Caki2 (cell line): ENCODE measurements at regions not wholly inside any gene's neighbourhood (a gene's known extent, or its start where the extent isn't known, plus 50 kb on each side); places are given as distances from the start of the nearest gene placed in this dataset.
"Not testable (repeated sequence)": the region's sequence is repeated elsewhere in the genome, so short reads cannot be mapped to it uniquely, and the experiment has no call there.

ENCODE experiments used
- DNase-seq: peaks from one replicate; pipeline ENCODE4 v3.0.0-alpha.2; 2015; ENCODE audit warnings: low read depth
- in situ Hi-C: cut with HindIII; loops from 2 replicates; pipeline ENCODE4 v1.10.0; 2016; ENCODE audit warnings: low sequenced_read_pairs, low pct_unique_long_range_greater_than_20kb, mixed read lengths

GRCh38 chr2:83966946-83967345 is 492.1 kb downstream of the SUCLG1 start:
- DNase-seq, in situ Hi-C loops: not testable (repeated sequence)

DNA sequence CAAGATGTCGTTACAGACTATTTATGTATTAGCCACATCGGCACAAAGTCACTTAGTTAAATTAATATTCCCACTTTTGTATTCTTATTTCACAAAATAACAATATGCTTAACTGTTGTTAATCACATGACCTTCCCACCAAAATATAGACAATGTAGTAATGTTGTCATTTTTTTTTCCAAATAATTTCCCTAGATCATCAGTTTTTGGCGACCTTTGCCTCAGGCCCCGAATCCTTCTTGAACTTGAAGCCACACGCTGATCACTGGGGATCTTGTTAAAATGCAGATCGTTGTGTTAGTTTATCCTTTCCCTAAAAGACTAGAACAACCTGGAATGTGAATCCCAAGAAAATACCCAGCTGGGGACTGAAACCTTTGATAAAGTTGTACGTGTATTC is 497.6 kb downstream of the SUCLG1 start:
- no peak for DNase-seq
- in situ Hi-C loops, result no loop called here

DNA sequence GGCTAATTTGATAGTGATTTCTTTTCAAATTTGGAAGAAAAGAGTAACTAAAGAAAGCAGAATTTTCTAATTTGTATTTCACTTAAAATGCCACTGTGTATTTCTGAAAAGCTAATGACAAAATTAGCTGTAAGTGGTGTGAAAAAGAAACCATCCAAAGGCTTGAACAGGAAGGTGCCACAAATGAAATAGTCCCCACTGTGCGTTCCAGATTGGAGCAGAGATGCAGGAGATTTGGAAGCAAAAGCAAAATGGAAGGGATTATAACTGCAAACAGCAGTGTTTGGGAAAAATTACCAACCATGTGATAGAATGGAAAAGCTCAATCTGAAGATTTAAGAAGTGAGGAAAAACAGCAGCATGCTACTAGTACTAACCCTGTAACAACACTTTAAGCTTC is 498.7 kb downstream of the SUCLG1 start:
- DNase-seq, result no peak
- in situ Hi-C loops, result no loop called here

DNA sequence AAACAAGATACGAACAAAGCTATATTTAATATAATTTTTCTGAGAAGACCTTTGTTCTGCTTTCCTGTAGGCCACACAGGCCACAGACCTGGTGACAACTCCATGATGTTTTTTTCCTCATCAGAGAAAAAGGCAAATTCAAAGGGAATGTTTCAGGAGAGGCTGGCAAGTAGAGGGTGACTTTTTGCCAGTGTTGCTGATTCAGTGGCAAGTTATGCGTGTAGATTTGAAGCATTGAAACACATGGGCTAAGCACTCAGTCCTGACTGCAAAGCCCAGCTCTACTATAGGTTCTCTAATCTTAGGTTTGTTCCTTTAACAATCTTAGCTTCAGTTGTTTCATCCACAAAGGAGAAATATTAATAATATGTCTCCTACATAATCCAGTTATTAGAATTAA is 499.8 kb downstream of the SUCLG1 start:
- in situ Hi-C loops, result no loop called here

GRCh38 chr2:83956991-83957390 is 502.1 kb downstream of the SUCLG1 start:
- in situ Hi-C loops, result no loop called here
- no peak for DNase-seq

More for the DNA sequence above, 499.8 kb downstream of the SUCLG1 start:
- DNase-seq, result no peak

DNA sequence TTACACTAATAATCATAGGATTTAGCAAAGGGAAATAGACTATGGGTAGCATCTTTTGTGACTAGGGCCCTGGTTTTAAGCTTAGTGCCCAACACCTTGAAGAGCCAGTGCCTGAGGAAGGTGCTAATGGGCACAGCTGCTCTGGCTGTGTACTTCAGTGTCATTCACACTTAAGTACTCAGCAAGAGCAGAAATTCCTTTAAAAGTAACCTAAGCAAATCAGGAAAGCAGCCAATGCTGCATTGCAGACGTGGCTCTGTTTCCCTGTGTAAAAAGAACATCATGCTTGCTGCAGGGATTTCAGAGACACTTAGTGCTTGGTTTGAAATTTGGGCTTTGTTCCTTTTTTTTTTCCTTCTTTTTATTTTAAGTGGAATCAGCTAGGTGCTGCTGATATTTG is 505.4 kb downstream of the SUCLG1 start:
- in situ Hi-C loops, result no loop called here
- no peak for DNase-seq

DNA sequence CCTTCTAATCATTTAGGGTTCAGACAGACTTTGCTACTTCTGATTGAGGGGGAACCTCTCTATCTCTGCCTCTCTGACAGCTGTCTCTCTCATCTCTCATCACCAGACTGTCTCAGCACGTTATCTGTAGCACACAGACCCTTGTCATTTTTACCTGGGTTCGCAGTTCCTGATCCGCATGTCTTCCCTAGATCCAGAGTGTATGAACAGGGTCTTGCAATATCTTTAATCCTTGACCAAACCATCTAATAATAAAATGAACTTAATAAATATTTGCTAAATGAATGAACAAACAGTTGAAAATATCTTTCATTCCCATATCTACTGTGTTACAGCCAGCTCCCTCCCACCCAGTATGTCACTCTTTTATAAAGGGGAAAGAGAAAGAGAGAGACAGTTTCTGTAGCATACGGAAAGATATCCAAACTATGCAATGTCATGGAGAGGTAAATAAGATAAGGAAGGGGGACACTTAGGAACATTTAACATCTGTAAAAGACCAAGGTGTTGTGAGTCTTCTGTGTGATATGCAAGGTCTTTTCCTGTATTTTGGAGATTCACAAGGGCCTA is 507.6 kb downstream of the SUCLG1 start:
- DNase-seq, result no peak
- in situ Hi-C loops, result no loop called here

GRCh38 chr2:83949361-83949760 is 509.7 kb downstream of the SUCLG1 start:
- in situ Hi-C loops, result no loop called here
- no peak for DNase-seq

DNA sequence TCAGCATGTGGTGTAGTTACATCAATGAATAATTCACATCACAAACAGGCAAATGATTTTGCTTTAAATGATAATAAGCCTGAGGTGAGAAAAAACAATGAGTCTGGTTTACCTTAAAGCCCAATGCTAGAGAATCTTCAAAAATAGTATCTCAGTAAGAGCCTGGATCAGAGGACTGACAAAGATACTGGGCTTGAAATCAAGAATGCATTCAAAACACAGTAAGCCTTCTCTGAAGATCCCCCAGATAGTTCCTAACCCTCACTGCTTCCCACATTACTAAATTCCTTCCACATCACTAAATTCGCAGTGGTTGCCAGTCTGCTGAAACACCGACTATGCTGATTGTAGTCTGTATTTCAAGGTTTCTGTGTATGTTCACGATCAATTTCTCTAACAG is 514.9 kb downstream of the SUCLG1 start:
- no peak for DNase-seq
- in situ Hi-C loops, result no loop called here

DNA sequence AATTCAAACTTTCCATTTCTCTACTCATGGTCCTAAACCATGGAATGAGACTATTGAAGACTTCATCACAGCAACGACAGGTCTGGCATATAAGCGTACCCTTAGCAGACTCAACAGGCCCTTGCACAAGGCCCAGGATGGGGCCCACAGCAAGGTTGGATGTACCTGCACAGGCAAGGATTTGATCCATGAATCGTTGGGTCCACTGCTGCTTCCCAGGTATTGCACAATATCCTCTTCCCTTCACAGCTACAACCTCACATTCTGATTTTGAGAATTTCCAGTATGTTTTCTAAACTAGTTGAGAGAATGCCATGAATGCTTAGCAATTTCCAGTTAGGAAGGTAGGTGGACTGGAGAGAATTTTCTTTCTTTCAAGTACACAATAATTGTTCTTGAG is 515.8 kb downstream of the SUCLG1 start:
- no peak for DNase-seq
- in situ Hi-C loops, result no loop called here

DNA sequence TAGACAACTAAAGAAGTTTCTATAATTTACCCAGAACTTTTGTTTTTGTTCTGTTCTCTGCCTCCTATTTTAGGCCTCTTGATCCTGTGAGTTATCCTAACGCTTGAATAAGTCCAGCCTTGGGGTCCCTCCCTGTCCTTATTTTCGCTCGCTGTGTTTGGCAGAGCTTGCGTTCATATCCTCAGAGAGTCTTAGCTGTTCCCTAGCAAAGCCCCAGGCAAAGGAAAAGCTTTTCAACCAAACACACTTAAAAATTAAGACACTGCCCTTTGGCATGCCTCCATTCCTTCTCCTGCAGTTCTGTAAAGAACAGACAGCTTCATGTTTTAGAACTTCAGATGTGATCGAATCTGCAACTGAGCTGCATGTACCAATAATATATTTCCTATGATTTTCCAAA is 517.2 kb downstream of the SUCLG1 start:
- in situ Hi-C loops, result no loop called here
- no peak for DNase-seq

DNA sequence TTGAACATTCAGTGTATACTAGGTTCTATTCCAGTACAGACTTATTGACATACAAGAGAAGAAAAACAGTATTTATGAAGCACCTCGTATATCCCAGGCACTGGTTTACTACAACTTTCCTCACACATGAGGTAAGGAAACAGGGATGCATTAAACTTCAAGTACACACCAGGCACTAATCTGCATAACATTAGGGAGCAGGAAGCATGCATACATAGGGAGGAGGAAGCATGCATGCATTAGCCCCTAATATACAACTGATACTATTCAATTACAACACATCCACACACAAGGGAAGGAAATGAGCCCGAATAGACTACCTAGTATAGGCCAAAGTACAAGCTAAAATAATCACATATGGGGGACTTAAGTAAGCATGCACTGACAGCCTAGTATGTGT is 525.3 kb downstream of the SUCLG1 start:
- in situ Hi-C loops, result no loop called here
- DNase-seq, result no peak

- in situ Hi-C loops, result no loop called here
- no peak for DNase-seq
Observed at GRCh38 chr2:83923531-83923930, 535.5 kb downstream of the SUCLG1 start.

- in situ Hi-C loops, result no loop called here
- DNase-seq, result no peak
Observed at GRCh38 chr2:83916559-83916958, 542.5 kb downstream of the SUCLG1 start.

- in situ Hi-C loops, result no loop called here
Observed at GRCh38 chr2:83915381-83915780, 543.7 kb downstream of the SUCLG1 start.

DNA sequence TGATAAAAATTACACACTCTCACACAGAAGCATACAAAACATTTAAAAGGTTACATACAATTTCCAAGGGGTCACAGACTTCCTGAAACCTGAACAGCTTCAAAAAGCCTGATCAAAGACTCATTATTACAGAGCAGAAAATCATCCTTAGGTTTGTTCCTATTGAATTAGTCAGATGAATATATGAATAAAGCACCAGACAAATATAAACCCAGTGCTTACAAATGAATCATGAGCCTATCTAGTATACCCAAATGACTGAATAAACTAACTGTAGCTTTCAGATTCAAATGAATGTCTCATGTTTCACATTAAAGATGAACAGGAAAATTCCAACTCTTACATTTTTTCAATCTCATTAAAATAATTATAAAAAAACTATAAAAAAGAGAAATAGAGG is 550.3 kb downstream of the SUCLG1 start:
- no peak for DNase-seq
- in situ Hi-C loops, result no loop called here

More at GRCh38 chr2:83915381-83915780, 543.7 kb downstream of the SUCLG1 start:
- no peak for DNase-seq

DNA sequence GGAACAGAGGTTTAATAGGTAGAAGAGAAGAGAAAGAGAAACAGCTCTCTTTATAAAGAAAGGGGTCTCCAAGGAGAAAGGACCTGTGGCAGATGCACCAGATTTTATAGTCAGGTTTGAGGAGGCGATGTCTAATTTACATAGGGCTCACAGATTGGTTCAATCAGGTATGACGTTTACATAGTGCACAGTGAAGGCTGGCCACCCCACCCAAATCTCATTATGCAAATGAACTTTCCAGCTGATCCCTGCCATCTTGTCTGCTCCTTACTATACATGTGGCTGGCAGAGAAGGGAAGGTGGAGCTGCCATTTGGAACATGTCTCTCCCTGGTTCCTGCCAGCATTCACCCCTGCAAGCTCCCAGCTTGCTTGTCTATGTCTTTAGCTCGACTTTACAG is 557.8 kb downstream of the SUCLG1 start:
- peak; percentile 6 for DNase-seq
- in situ Hi-C loops, result no loop called here

GRCh38 chr2:83900862-83901261 is 558.2 kb downstream of the SUCLG1 start:
- DNase-seq, result peak; percentile 22
- in situ Hi-C loops, result no loop called here

- DNase-seq, result no peak
- in situ Hi-C loops, result no loop called here
Observed at GRCh38 chr2:83899271-83899670, 559.8 kb downstream of the SUCLG1 start.

DNA sequence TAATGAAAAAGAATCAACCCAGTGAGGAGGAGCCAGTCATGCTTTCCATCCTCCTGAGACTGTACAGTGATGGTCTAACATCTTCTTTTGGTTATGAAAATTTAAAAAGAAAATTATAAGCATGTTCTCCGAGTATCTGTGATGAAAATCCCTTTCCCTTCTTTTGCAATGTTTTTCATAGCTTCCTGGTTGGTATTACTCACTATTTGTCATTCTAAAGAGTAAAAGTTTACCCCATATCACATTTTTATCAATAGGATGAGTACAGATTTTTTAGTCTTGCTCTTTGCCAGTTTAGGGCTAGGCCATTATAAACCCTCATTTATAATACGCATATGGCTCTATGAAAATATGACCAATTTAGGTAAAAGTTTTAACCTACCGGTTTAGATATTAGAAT is 564.1 kb downstream of the SUCLG1 start:
- no peak for DNase-seq
- in situ Hi-C loops, result no loop called here

DNA sequence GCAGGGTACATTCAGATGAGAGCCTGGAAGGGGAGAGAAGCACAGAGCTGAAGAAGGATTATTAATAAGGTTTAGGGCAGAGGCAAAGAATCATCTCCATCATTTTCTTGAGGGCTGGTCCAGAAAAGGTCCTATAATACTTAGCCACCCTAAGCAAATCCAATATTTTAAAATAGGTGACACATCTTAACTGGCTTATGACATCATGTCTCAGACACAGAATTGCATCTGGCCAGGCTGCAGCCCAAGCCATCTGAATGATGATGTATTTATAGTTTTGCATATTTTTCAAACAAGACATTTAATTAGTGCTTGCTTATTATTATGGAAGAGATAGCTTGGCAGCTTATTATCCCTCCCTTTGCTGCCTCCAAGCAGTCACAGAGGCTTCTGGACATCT is 571.3 kb downstream of the SUCLG1 start:
- DNase-seq, result no peak
- in situ Hi-C loops, result no loop called here
